SU-DHL-6 (cell line): ENCODE measurements at regions not wholly inside any gene's neighbourhood (a gene's known extent, or its start where the extent isn't known, plus 50 kb on each side); places are given as distances from the start of the nearest gene placed in this dataset.

Experiments used
- EZH2phosphoT487 ChIP-seq: fragments of 200-600 bp; sonication (generic), shearing (Covaris generic); conservative IDR thresholded peaks from 2 replicates; pipeline ENCODE4 v1.6.1; 2018; ENCODE audit warnings: mild to moderate bottlenecking, antibody characterized with exemption, low read length, moderate library complexity, mixed read lengths
- TF ChIP-seq, protein P1 (sequence below): fragments of 200-600 bp; sonication (generic); IDR thresholded peaks from one replicate; pipeline ENCODE4 v1.5.1; 2017; ENCODE audit warnings: antibody characterized with exemption, mild to moderate bottlenecking, low read length, moderate library complexity; ENCODE audit not compliant: insufficient read depth, poor library complexity, severe bottlenecking

DNA sequence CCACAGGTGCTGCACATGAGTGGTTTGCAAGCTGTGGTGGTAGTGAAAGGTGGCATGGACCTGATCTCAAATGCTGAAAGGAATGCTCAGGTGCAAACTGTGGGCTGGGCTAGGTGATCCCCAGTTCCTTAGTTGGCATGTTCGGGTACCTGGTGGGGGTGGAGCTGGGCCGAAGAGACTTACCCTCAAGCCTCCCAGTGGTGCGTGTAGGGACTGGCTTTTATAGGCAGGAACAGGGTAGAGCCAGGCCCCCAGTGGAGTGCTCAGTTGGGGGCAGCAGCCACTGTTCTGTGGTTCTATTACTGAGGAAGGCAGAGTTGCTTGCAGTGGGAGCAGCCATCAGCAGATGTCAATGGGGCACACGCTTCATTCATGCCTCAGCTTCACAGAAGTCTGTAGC, 399.8 kb downstream of the HTR1B start:
- TF ChIP-seq, protein P1, sequence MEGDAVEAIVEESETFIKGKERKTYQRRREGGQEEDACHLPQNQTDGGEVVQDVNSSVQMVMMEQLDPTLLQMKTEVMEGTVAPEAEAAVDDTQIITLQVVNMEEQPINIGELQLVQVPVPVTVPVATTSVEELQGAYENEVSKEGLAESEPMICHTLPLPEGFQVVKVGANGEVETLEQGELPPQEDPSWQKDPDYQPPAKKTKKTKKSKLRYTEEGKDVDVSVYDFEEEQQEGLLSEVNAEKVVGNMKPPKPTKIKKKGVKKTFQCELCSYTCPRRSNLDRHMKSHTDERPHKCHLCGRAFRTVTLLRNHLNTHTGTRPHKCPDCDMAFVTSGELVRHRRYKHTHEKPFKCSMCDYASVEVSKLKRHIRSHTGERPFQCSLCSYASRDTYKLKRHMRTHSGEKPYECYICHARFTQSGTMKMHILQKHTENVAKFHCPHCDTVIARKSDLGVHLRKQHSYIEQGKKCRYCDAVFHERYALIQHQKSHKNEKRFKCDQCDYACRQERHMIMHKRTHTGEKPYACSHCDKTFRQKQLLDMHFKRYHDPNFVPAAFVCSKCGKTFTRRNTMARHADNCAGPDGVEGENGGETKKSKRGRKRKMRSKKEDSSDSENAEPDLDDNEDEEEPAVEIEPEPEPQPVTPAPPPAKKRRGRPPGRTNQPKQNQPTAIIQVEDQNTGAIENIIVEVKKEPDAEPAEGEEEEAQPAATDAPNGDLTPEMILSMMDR, result no peak
- no peak for TF ChIP-seq EZH2phosphoT487
